Colonic mucosa (tissue), 4 donors: ENCODE measurements at regions not wholly inside any gene's neighbourhood (a gene's known extent, or its start where the extent isn't known, plus 50 kb on each side); places are given as distances from the start of the nearest gene placed in this dataset.

Experiments
- DNase-seq: peaks from one replicate; pipeline ENCODE4 v3.0.0-alpha.2; 2020
- H3K27ac ChIP-seq: fragments of 200-600 bp; one replicate; pipeline ENCODE4 v1.8.0; 2021
- H3K27me3 ChIP-seq: fragments of 200-600 bp; one replicate; pipeline ENCODE4 v1.8.0; 2021
- H3K36me3 ChIP-seq: fragments of 200-600 bp; one replicate; pipeline ENCODE4 v1.8.0; 2021
- H3K4me1 ChIP-seq: fragments of 200-600 bp; one replicate; pipeline ENCODE4 v1.8.0; 2021; ENCODE audit warnings: mild to moderate bottlenecking
- H3K4me3 ChIP-seq: fragments of 200-600 bp; one replicate; pipeline ENCODE4 v1.8.0; 2021
- H3K9ac ChIP-seq, 2 donors: one replicate each; pipeline ENCODE4 v1.7.0; 2013; ENCODE audit warnings: control low read depth in 2 of 2, low read depth in 2 of 2, low read length in 2 of 2
- H3K9me3 ChIP-seq: fragments of 200-600 bp; one replicate; pipeline ENCODE4 v1.8.0; 2021
- intact Hi-C: fragments of 100-400 bp; cut with DNase I; formaldehyde crosslinking; loops from one replicate; pipeline ENCODE4 v1.14.1; 2022
- TF ChIP-seq, protein P1 (sequence below): fragments of 200-600 bp; IDR thresholded peaks from one replicate; pipeline ENCODE4 v1.8.0; 2022; ENCODE audit warnings: antibody characterized with exemption, mild to moderate bottlenecking
- donor health status: healthy.
- donor health status: DM: no; HTN: no; CAD: no.
- donor health status: DM: no; HTN: no; CAD: no.

DNA sequence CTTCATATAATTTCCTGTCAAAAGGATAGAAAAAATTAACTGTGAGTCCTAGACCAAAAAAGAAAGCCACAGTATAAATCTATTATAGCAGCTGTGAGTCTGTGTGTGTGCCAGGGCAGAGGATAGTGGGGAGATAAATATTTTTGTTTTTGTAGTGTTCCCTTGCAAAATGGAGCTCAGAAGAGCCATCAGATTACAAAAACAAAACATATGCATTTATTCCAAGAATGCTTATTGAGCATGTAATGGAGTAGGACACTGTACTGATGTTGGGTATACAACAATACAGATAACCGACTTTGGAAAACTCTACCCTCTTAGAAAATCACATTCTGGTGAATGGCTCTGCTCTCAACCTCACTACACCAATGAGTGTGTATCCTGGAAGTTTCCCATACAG lies 111.0 kb downstream of the DMAC1 start:
- H3K27ac ChIP-seq, result no peak overlapping the region
- H3K27me3 ChIP-seq, result no peaks in the 10 kb centered on the region
- intact Hi-C loops, result no loop called here
- DNase-seq, result no peak
- no peak overlapping the region for H3K9ac ChIP-seq
- H3K4me3 ChIP-seq, result no peak overlapping the region
- no peaks in the 10 kb centered on the region for H3K9me3 ChIP-seq
- H3K4me1 ChIP-seq, result no peaks in the 10 kb centered on the region
- H3K36me3 ChIP-seq, result no peaks in the 10 kb centered on the region
- TF ChIP-seq, protein P1, sequence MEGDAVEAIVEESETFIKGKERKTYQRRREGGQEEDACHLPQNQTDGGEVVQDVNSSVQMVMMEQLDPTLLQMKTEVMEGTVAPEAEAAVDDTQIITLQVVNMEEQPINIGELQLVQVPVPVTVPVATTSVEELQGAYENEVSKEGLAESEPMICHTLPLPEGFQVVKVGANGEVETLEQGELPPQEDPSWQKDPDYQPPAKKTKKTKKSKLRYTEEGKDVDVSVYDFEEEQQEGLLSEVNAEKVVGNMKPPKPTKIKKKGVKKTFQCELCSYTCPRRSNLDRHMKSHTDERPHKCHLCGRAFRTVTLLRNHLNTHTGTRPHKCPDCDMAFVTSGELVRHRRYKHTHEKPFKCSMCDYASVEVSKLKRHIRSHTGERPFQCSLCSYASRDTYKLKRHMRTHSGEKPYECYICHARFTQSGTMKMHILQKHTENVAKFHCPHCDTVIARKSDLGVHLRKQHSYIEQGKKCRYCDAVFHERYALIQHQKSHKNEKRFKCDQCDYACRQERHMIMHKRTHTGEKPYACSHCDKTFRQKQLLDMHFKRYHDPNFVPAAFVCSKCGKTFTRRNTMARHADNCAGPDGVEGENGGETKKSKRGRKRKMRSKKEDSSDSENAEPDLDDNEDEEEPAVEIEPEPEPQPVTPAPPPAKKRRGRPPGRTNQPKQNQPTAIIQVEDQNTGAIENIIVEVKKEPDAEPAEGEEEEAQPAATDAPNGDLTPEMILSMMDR, result no peak

DNA sequence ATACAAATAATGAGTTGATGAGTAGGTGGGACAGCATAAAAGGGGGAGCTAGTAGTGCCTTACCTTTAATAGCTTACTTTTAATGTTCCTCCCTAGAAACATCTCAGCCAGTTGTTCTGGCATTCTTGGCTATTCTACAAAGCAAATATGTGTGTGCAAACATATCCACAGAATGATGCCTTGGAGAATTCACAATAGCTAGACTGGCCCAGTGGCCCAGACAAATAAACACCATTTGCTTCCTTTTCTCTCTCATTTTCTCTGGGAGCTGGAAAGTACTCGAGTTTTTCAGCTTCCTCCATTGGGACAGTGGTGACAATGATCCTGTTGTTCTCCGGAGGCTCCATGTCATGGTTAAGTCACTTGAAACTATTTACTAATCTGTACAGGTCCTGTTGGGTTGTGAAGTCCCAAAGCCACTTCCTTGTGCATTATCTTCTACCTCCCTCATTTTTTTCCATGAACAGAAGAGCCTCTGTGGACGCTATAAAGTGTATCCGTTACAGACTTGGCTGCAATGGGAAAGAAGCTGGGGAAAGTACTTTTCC lies 122.9 kb downstream of the DMAC1 start:
- Histone ChIP-seq H3K9ac (no peak overlapping the region), H3K36me3 (no peaks in the 10 kb centered on the region), H3K4me3 (no peak overlapping the region), H3K27ac (no peak overlapping the region), H3K27me3 (no peaks in the 10 kb centered on the region), H3K4me1 (no peaks in the 10 kb centered on the region), H3K9me3 (no peaks in the 10 kb centered on the region)
- intact Hi-C loops, result no loop called here
- no peak for DNase-seq
- TF ChIP-seq, protein P1, result no peak

DNA sequence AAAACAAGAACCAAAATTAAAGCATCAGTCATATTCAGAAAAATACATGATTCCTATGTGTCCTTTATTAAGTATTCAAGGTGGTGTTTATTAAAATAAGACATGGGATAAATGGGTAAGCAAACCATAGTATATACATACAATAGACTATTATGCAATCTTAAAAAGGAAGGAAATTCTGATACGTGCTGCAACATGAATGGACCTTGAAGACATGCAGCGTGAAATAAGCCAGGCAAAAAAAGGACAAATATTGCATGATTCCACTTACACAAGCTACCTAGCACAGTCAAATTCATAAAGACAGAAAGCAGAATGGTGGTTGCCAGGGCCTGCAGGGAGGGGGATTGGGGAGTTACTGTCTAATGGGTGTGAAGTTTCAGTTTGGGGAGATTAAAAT lies 127.7 kb downstream of the DMAC1 start:
- no peak overlapping the region for H3K4me3 ChIP-seq

DNA sequence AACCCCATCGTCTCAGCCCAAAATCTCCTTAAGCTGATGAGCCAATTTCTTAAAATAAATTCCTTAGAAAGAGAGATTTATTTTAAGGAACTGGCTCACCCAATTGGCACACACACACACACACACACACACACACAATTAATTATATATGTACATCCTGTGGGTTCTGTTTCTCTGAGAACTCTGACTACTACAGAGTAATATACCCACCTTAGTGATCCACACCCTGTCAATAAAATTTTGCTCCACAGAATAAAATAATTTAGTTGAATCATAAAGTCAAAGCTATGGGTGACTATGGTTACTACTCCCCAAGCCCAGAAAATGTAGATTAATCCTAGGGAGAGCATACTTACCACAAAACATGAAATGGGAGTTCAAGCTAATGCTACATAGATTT lies 131.0 kb downstream of the DMAC1 start:
- H3K9me3 ChIP-seq, result no peaks in the 10 kb centered on the region
- H3K36me3 ChIP-seq, result no peaks in the 10 kb centered on the region
- no peak overlapping the region for H3K9ac ChIP-seq
- no peak overlapping the region for H3K4me3 ChIP-seq
- DNase-seq, result no peak
- intact Hi-C loops, result no loop called here
- no peak overlapping the region for H3K27ac ChIP-seq
- no peaks in the 10 kb centered on the region for H3K27me3 ChIP-seq
- no peaks in the 10 kb centered on the region for H3K4me1 ChIP-seq
- TF ChIP-seq, protein P1, result no peak

More for the DNA sequence above, 127.7 kb downstream of the DMAC1 start:
- intact Hi-C loops, result no loop called here
- Histone ChIP-seq H3K27me3 (no peaks in the 10 kb centered on the region), H3K4me1 (no peaks in the 10 kb centered on the region), H3K36me3 (no peaks in the 10 kb centered on the region), H3K9me3 (no peaks in the 10 kb centered on the region), H3K9ac (no peak overlapping the region), H3K27ac (no peak overlapping the region)
- TF ChIP-seq, protein P1, result no peak
- DNase-seq, result no peak

DNA sequence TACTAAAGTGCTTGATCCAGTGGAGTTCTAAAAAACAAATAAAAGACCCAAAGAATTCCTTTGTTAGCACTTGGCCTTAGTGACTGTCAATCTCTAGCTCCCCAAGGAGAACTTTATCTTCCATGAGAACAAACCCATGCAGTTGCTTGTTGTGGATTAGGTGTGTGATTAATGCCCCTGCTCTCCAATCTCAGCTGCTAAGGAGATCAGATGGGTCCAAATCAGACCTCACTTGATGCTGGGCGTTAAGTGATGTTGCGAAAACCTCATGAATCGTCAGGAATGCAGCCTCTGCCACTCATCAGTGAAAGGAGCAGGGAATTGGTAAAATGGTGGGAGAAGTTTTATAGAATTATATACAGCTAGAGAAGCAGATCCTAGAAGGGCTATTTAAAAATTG lies 133.7 kb downstream of the DMAC1 start:
- H3K27ac ChIP-seq, result no peak overlapping the region
- H3K4me1 ChIP-seq, result no peaks in the 10 kb centered on the region
- H3K27me3 ChIP-seq, result no peaks in the 10 kb centered on the region
- no peak overlapping the region for H3K9ac ChIP-seq
- TF ChIP-seq, protein P1, result no peak
- DNase-seq, result no peak
- H3K9me3 ChIP-seq, result no peaks in the 10 kb centered on the region
- intact Hi-C loops, result no loop called here
- H3K36me3 ChIP-seq, result no peaks in the 10 kb centered on the region
- H3K4me3 ChIP-seq, result no peak overlapping the region
